Activated B cell treated with CpG ODN at 0.5 μM for 24 hours (primary cell): ENCODE measurements at regions not wholly inside any gene's neighbourhood (a gene's known extent, or its start where the extent isn't known, plus 50 kb on each side); places are given as distances from the start of the nearest gene placed in this dataset.

Source experiments
- ATAC-seq: fragments of 200-7000 bp; cut with Tn5 transposase; one replicate; pipeline ENCODE4 v1.10.0; 2021; ENCODE audit warnings: low read depth, mild to moderate bottlenecking, moderate library complexity
- CTCF ChIA-PET: fragments of 350-600 bp; sonication (Branson Sonifier 250); formaldehyde crosslinking; loops from one replicate; lab custom pipeline; 2021; ENCODE audit warnings: antibody characterized with exemption; lab: Charles Lee
- POLR2A ChIA-PET: fragments of 350-600 bp; sonication (Branson Sonifier 250); formaldehyde crosslinking; loops from one replicate; lab custom pipeline; 2021; ENCODE audit warnings: antibody characterized with exemption; lab: Charles Lee
- DNase-seq: peaks from one replicate; pipeline ENCODE4 v3.0.0; 2022
- H3K27ac Mint-ChIP-seq: one replicate; pipeline ENCODE4 v1.8.0; 2020; ENCODE audit warnings: mixed read lengths
- H3K27me3 Mint-ChIP-seq: one replicate; pipeline ENCODE4 v1.8.0; 2021; ENCODE audit warnings: mixed read lengths
- H3K36me3 Mint-ChIP-seq: one replicate; pipeline ENCODE4 v1.8.0; 2021; ENCODE audit warnings: low read depth, mixed read lengths
- H3K4me1 Mint-ChIP-seq: one replicate; pipeline ENCODE4 v1.8.0; 2021; ENCODE audit warnings: mixed read lengths
- H3K4me3 Mint-ChIP-seq: one replicate; pipeline ENCODE4 v1.8.0; 2020; ENCODE audit warnings: mild to moderate bottlenecking, mixed read lengths
- H3K9me3 Mint-ChIP-seq: one replicate; pipeline ENCODE4 v1.8.0; 2020; ENCODE audit warnings: mixed read lengths
- intact Hi-C: fragments of 100-400 bp; cut with micrococcal nuclease; formaldehyde crosslinking; loops from one replicate; pipeline ENCODE4 v1.15.1; 2024
- TF ChIP-seq, protein P1 (sequence below): fragments of 200-600 bp; IDR thresholded peaks from one replicate; pipeline ENCODE4 v1.8.0; 2022; ENCODE audit warnings: antibody characterized with exemption, mild to moderate bottlenecking

DNA sequence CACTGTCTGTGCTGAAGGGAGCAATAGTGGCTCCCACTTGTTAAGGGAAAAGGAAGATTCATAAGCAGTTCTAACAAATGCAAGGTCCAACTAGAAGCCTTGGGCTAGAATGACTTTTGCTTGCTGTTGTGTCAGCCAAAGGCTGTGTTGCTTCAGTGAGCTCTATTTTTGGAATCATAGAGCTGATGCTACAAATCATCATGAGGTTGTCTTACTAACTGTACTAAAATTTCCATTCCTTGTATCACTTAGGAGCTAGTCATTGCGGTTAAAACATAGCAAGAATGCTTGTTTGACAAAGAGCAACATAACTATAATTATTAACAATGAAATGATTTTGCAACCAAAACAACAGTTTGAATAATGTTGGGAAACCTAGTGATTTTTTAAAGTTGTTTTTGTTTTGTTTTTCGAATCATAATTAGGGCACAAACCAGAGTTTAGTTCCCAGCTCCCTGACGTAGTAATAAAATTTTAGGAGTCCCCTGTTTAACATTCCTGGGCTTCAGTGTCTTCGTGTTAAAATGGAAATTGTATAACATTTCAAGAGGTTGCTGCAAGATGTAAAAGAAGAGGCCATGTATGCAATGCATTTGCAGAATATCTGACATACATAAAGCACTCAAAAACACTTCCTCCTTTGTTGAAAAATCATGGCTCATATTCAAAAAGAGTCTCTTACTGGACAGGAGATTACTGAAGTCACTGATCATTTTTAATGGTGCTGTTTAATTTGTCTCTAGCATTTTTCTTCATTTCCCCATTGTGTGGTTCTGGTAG lies 183.4 kb downstream of the MACC1 start:
- TF ChIP-seq, protein P1, sequence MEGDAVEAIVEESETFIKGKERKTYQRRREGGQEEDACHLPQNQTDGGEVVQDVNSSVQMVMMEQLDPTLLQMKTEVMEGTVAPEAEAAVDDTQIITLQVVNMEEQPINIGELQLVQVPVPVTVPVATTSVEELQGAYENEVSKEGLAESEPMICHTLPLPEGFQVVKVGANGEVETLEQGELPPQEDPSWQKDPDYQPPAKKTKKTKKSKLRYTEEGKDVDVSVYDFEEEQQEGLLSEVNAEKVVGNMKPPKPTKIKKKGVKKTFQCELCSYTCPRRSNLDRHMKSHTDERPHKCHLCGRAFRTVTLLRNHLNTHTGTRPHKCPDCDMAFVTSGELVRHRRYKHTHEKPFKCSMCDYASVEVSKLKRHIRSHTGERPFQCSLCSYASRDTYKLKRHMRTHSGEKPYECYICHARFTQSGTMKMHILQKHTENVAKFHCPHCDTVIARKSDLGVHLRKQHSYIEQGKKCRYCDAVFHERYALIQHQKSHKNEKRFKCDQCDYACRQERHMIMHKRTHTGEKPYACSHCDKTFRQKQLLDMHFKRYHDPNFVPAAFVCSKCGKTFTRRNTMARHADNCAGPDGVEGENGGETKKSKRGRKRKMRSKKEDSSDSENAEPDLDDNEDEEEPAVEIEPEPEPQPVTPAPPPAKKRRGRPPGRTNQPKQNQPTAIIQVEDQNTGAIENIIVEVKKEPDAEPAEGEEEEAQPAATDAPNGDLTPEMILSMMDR, result no peak
- Mint-ChIP-seq H3K9me3 (no peaks in the 10 kb centered on the region), H3K4me1 (peaks cover 22% of the 10 kb centered on the region), H3K27ac (no peak overlapping the region), H3K4me3 (no peak overlapping the region), H3K27me3 (no peaks in the 10 kb centered on the region), H3K36me3 (no peaks in the 10 kb centered on the region)
- DNase-seq (no peak), ATAC-seq (no peak)
- CTCF ChIA-PET, result no interaction called here
- POLR2A ChIA-PET, result no interaction called here
- intact Hi-C loops, result no loop called here

DNA sequence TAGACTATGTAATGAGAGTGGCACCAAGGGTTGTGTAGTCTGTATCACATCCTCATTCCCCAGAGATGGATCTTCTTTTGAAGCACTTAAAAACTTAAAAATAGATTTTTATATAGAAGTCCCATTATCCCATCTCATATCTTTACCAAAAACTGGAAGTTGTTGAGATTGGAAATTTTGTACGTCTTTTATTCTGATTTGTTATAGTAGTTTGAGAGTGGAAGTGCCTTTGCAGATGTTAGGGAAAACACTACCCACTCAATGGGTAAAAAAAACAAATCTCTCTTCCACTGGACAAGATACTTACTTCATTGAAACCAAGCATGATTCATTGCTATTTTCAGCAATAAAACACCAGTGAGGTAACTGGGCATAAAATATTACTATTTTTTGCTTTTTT lies 184.4 kb downstream of the MACC1 start:
- Mint-ChIP-seq H3K9me3 (no peaks in the 10 kb centered on the region), H3K27me3 (no peaks in the 10 kb centered on the region), H3K4me1 (peaks cover 26% of the 10 kb centered on the region), H3K36me3 (no peaks in the 10 kb centered on the region), H3K27ac (no peak overlapping the region), H3K4me3 (no peak overlapping the region)
- DNase-seq, result no peak
- CTCF ChIA-PET, result no interaction called here
- TF ChIP-seq, protein P1, result no peak
- intact Hi-C loops, result no loop called here
- ATAC-seq, result no peak
- POLR2A ChIA-PET, result no interaction called here

DNA sequence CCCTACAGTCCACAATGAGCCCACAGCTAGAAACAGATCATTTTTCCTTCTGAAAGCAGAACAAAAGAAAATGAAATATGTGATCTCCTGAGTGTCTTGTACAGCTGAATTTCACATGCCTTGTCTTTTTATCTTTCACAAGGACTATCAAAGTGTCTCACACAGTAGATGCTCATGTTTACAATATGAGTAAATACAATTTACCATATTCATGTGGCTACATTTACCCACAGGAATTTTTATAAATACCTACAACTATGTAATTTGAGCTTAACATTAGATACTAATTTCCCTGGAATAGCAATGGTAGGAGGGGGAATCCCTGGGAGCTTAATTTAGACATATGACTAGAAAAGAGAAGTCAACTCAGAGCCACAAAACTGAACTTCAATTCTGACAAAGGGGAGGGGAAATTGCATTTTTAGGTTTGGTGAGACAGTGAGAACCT lies 186.2 kb downstream of the MACC1 start:
- Mint-ChIP-seq H3K27ac (peak overlapping the region; percentile 32), H3K9me3 (no peaks in the 10 kb centered on the region), H3K36me3 (no peaks in the 10 kb centered on the region), H3K4me1 (peaks cover 26% of the 10 kb centered on the region), H3K27me3 (no peaks in the 10 kb centered on the region), H3K4me3 (peak overlapping the region; percentile 35)
- ChIA-PET POLR2A (interaction anchor here (1.4 to 1.6 kb wide), 2 partner anchors 9 to 12 kb away, joined by 3 to 14 read pairs; no protein-coding TSS in a partner anchor), CTCF (interaction anchor here (1.6 to 2.6 kb wide), 3 partner anchors 9 to 48 kb away, joined by 4 to 6 read pairs (median 4); no protein-coding TSS in a partner anchor)
- DNase-seq, result no peak
- peak; percentile 37 for ATAC-seq
- intact Hi-C loops, result loop anchor here (1.0 kb wide), 1 partner anchor 9 kb away; no protein-coding TSS in a partner anchor
- TF ChIP-seq, protein P1, result no peak

DNA sequence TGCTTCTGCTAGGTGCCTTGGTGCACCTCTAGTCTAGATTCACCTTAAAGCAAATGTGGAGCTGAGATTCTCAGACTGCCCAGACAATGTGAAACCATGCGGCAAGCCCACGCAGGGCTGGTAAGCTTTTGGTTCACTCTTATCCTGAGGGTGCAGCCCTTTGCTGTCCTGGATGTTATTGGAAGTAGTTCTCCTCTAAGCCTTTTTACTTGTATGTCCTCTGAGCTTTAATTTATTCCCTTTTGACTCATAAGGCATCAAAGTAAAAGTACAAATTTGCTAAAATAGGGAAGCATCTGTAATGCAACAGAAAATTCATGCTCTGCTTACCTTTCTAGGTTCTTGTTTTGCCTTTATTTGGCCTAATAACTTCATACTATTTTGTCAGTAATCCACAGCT lies 186.8 kb downstream of the MACC1 start:
- Mint-ChIP-seq H3K9me3 (no peaks in the 10 kb centered on the region), H3K36me3 (no peaks in the 10 kb centered on the region), H3K27ac (peak overlapping the region; percentile 32), H3K4me3 (peak overlapping the region; percentile 35), H3K4me1 (peaks cover 26% of the 10 kb centered on the region), H3K27me3 (no peaks in the 10 kb centered on the region)
- ChIA-PET CTCF (interaction anchor here (1.6 to 2.6 kb wide), 3 partner anchors 9 to 48 kb away, joined by 4 to 6 read pairs (median 4); no protein-coding TSS in a partner anchor), POLR2A (interaction anchor here (1.4 to 1.6 kb wide), 2 partner anchors 9 to 11 kb away, joined by 3 to 14 read pairs; no protein-coding TSS in a partner anchor)
- DNase-seq (no peak), ATAC-seq (peak; percentile 50)
- TF ChIP-seq, protein P1, result no peak
- intact Hi-C loops, result loop anchor here (1.0 kb wide), 1 partner anchor 8 kb away; no protein-coding TSS in a partner anchor

DNA sequence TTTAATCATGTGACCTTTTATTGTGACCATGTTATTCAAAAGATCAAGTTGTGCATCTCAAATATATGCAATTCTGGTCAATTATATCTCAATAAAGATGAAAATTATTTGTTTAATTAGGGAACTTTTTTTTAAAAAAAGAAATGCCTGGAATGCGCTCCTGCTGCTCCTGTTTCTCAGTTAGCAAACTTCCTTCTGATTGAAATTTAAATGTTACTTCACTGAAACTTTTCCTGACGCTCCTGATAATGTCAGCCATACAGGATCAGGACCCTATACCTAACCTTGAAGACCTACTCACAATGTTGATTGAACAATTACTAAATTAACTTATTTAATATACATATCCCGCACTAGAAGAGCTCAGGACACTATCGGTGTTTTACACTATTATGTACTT lies 190.4 kb downstream of the MACC1 start:
- peaks cover 32% of the 10 kb centered on the region for H3K4me1 Mint-ChIP-seq
- POLR2A ChIA-PET, result no interaction called here
- no peaks in the 10 kb centered on the region for H3K9me3 Mint-ChIP-seq
- no peak for DNase-seq
- H3K36me3 Mint-ChIP-seq, result no peaks in the 10 kb centered on the region
- no peak for ATAC-seq
- H3K27ac Mint-ChIP-seq, result no peak overlapping the region
- no peak overlapping the region for H3K4me3 Mint-ChIP-seq
- H3K27me3 Mint-ChIP-seq, result no peaks in the 10 kb centered on the region
- TF ChIP-seq, protein P1, result no peak
- CTCF ChIA-PET, result no interaction called here
- intact Hi-C loops, result no loop called here
